A549 (cell line): ENCODE measurements at regions not wholly inside any gene's neighbourhood (a gene's known extent, or its start where the extent isn't known, plus 50 kb on each side); places are given as distances from the start of the nearest gene placed in this dataset.

Experiments used
- ATAC-seq, 2 experiments: fragments of 200-7000 bp in 1 of 2; fragments of >200 bp in 1 of 2; cut with Nextera tagmentation in 1 of 2; cut with Tn5 transposase in 1 of 2; 3 replicates each; pipeline versions ENCODE4 v1.8.0 to v1.9.1; 2018 to 2020; ENCODE audit warnings: mild to moderate bottlenecking in 1 of 2, moderate library complexity in 1 of 2
- CTCF ChIA-PET: fragments of 300-600 bp; sonication (Branson Sonifier 250); formaldehyde crosslinking; extraction: SDS; loops from one replicate; lab custom pipeline; 2021; ENCODE audit warnings: antibody characterized with exemption, inconsistent platforms; lab: Yijun Ruan, JAX
- POLR2A ChIA-PET: fragments of 350-600 bp; formaldehyde crosslinking; extraction: SDS; loops from one replicate; lab custom pipeline; 2021; ENCODE audit warnings: antibody characterized with exemption, inconsistent platforms; lab: Yijun Ruan, JAX
- DNase-seq, 2 experiments: peaks; one replicate each; pipeline versions ENCODE4 v3.0.0 to v3.0.0-alpha.2; 2011 to 2016; ENCODE audit warnings: low read depth in 1 of 2, low spot score in 1 of 2
- FAIRE-seq: peaks from 2 replicates; lab custom pipeline; 2011; peaks lifted over from hg19 to GRCh38; lab: Jason Lieb, UNC
- H3K27ac ChIP-seq, 2 experiments: fragments of >200 bp; sonication (Bioruptor Twin); formaldehyde crosslinking; 3 replicates each; pipeline ENCODE4 v1.5.1; 2016 to 2017
- H3K4me1 ChIP-seq: fragments of >200 bp; sonication (Bioruptor Twin); formaldehyde crosslinking; 3 replicates; pipeline ENCODE4 v1.6.1; 2016
- H3K4me2 ChIP-seq: fragments of >200 bp; sonication (Bioruptor Twin); formaldehyde crosslinking; 3 replicates; pipeline ENCODE4 v1.6.1; 2016
- H3K4me3 ChIP-seq: fragments of >200 bp; sonication (Bioruptor Twin); formaldehyde crosslinking; 3 replicates; pipeline ENCODE4 v1.5.1; 2016
- H3K9me3 ChIP-seq: fragments of >200 bp; sonication (Bioruptor Twin); formaldehyde crosslinking; 3 replicates; pipeline ENCODE4 v1.6.1; 2016
- CBX2 ChIP-seq: fragments of 200-600 bp; sonication (generic); IDR thresholded peaks from 2 replicates; pipeline ENCODE4 v1.6.1; 2016; ENCODE audit warnings: low read depth, mild to moderate bottlenecking, borderline replicate concordance
- CEBPB ChIP-seq, 2 experiments: fragments of >200 bp in 1 of 2; sonication (Bioruptor Twin) in 1 of 2; formaldehyde crosslinking in 1 of 2; IDR thresholded peaks; 2 replicates each; pipeline ENCODE4 v1.6.1; 2012 to 2016
- EHF ChIP-seq: fragments of 250-450 bp; sonication (Bioruptor Pico); IDR thresholded peaks from 2 replicates; pipeline ENCODE4 v1.5.0; 2020; ENCODE audit warnings: mild to moderate bottlenecking
- EP300 ChIP-seq, 2 experiments: fragments of >200 bp; sonication (Bioruptor Twin); formaldehyde crosslinking; IDR thresholded peaks; 2 replicates in 1 of 2; 3 replicates in 1 of 2; pipeline ENCODE4 v1.6.1; 2016 to 2017
- FOSB ChIP-seq: fragments of 250-450 bp; sonication (Bioruptor Pico); IDR thresholded peaks from 2 replicates; pipeline ENCODE4 v1.5.0; 2020; ENCODE audit warnings: mild to moderate bottlenecking, moderate library complexity
- FOXS1 ChIP-seq: fragments of 250-450 bp; sonication (Bioruptor Pico); IDR thresholded peaks from 2 replicates; pipeline ENCODE4 v1.5.0; 2020; ENCODE audit warnings: mild to moderate bottlenecking, moderate library complexity
- HOXA7 ChIP-seq: fragments of 250-450 bp; sonication (Bioruptor Pico); IDR thresholded peaks from 2 replicates; pipeline ENCODE4 v1.5.0; 2020; ENCODE audit warnings: mild to moderate bottlenecking, moderate library complexity
- JUN ChIP-seq, 2 experiments: fragments of >200 bp; sonication (Bioruptor Twin); formaldehyde crosslinking; IDR thresholded peaks; 2 replicates in 1 of 2; 3 replicates in 1 of 2; pipeline ENCODE4 v1.6.1; 2016 to 2017
- MAFK ChIP-seq: fragments of 450-650 bp; IDR thresholded peaks from 2 replicates; pipeline ENCODE4 v1.6.1; 2014; ENCODE audit not compliant: partially characterized antibody
- MYC ChIP-seq: IDR thresholded peaks from 2 replicates; pipeline ENCODE4 v1.6.1; 2012; ENCODE audit warnings: mild to moderate bottlenecking, inconsistent platforms, low read length, improper control_type of control experiment, borderline replicate concordance
- NR3C1 ChIP-seq: fragments of >200 bp; sonication (Bioruptor Twin); formaldehyde crosslinking; IDR thresholded peaks from 3 replicates; pipeline ENCODE4 v1.6.1; 2017
- PHF8 ChIP-seq: fragments of 200-600 bp; sonication (generic); IDR thresholded peaks from 2 replicates; pipeline ENCODE4 v1.6.1; 2016; ENCODE audit warnings: low read depth, mild to moderate bottlenecking, antibody characterized with exemption, moderate library complexity, borderline replicate concordance
- SMC3 ChIP-seq: fragments of >200 bp; sonication (Bioruptor Twin); formaldehyde crosslinking; IDR thresholded peaks from 3 replicates; pipeline ENCODE4 v1.6.1; 2018; ENCODE audit warnings: inconsistent platforms
- ZC3H11A ChIP-seq: fragments of 450-650 bp; IDR thresholded peaks from 2 replicates; pipeline ENCODE4 v1.6.1; 2014; ENCODE audit warnings: antibody characterized with exemption, mild to moderate bottlenecking
- ZFP36 ChIP-seq: fragments of 450-650 bp; IDR thresholded peaks from 2 replicates; pipeline ENCODE4 v1.6.1; 2014; ENCODE audit warnings: borderline replicate concordance; ENCODE audit not compliant: partially characterized antibody
- ZNF302 ChIP-seq: fragments of 250-450 bp; sonication (Bioruptor Pico); IDR thresholded peaks from 2 replicates; pipeline ENCODE4 v1.9.0; 2021; ENCODE audit warnings: inconsistent platforms, mild to moderate bottlenecking, moderate library complexity
- WGBS: methylation state at CpG from one replicate; pipeline ENCODE4 v1.1.6; 2017; ENCODE audit errors: missing lambda C conversion rate; 5-methylcytosine and 5-hydroxymethylcytosine counted together
- TF ChIP-seq, protein P1 (sequence below): fragments of 200-600 bp; sonication (generic); IDR thresholded peaks from 2 replicates; pipeline ENCODE4 v1.6.1; 2016; ENCODE audit warnings: antibody characterized with exemption, mild to moderate bottlenecking, moderate library complexity
- TF ChIP-seq, protein P2 (sequence below): fragments of 250-450 bp; sonication (Bioruptor Pico); IDR thresholded peaks from 2 replicates; pipeline ENCODE4 v1.5.0; 2021; ENCODE audit warnings: mild to moderate bottlenecking, moderate library complexity, borderline replicate concordance
- TF ChIP-seq, protein P3 (sequence below): IDR thresholded peaks from 2 replicates; pipeline ENCODE4 v1.6.1; 2012

DNA sequence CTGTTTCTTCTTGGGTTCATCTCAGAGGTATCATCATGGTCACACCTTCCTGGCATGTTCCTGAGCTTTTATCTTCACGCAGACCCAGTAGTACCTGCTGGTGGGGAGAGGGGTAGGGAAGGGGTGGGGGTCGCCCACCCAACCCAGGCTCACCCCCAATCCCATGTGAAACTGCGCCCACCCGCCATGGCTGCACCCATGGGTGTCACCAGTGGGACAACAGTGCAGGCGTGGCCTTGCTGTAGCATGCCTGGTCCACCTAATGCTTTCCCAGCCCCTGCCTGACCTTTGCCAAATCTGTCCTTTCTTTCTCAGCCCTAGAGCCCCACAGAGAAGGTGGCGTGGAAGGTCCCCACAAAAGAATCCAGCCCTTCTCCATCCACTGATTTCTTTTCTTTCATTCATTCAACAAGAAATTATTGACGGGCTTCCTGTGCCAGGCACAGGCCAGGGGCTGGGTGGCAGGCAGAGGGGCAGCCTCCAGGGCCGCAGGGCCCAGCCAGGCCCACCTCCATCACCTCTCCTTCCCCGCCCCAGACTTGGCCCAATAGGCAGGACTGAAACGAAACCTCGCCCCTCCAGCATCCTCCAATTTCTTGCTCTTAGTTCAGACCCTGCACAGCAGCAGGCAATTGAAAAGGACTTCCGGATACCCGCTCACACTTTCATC lies 79.1 kb upstream of the TNRC6C start:
- Histone ChIP-seq H3K4me3 (no peak overlapping the region), H3K27ac (no peak overlapping the region), H3K4me2 (no peak overlapping the region), H3K4me1 (no peaks in the 10 kb centered on the region), H3K9me3 (peaks cover 27% of the 10 kb centered on the region)
- 54% methylated on average over 13 of the region's 13 CpGs for WGBS
- ChIA-PET CTCF (interaction anchor here (1.0 to 2.0 kb wide), 5 partner anchors 13 to 69 kb away, joined by 3 to 13 read pairs (median 4); no protein-coding TSS in a partner anchor), POLR2A (no interaction called here)
- no peak for DNase-seq
- TF ChIP-seq HOXA7: no peak
- TF ChIP-seq JUN (IDR thresholded peaks at IDR 0.05): no peak
- TF ChIP-seq MAFK: no peak
- no peak for TF ChIP-seq FOXS1 (CRISPR knock-in tag)
- TF ChIP-seq SMC3: no peak
- TF ChIP-seq EP300 (IDR thresholded peaks at IDR 0.05): no peak
- no peak for TF ChIP-seq CEBPB (IDR thresholded peaks at IDR 0.05)
- no peak for TF ChIP-seq ZC3H11A
- TF ChIP-seq, protein P1, sequence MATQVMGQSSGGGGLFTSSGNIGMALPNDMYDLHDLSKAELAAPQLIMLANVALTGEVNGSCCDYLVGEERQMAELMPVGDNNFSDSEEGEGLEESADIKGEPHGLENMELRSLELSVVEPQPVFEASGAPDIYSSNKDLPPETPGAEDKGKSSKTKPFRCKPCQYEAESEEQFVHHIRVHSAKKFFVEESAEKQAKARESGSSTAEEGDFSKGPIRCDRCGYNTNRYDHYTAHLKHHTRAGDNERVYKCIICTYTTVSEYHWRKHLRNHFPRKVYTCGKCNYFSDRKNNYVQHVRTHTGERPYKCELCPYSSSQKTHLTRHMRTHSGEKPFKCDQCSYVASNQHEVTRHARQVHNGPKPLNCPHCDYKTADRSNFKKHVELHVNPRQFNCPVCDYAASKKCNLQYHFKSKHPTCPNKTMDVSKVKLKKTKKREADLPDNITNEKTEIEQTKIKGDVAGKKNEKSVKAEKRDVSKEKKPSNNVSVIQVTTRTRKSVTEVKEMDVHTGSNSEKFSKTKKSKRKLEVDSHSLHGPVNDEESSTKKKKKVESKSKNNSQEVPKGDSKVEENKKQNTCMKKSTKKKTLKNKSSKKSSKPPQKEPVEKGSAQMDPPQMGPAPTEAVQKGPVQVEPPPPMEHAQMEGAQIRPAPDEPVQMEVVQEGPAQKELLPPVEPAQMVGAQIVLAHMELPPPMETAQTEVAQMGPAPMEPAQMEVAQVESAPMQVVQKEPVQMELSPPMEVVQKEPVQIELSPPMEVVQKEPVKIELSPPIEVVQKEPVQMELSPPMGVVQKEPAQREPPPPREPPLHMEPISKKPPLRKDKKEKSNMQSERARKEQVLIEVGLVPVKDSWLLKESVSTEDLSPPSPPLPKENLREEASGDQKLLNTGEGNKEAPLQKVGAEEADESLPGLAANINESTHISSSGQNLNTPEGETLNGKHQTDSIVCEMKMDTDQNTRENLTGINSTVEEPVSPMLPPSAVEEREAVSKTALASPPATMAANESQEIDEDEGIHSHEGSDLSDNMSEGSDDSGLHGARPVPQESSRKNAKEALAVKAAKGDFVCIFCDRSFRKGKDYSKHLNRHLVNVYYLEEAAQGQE: no peak
- TF ChIP-seq PHF8: no peak
- TF ChIP-seq FOSB (CRISPR knock-in tag): no peak
- TF ChIP-seq ZFP36: no peak
- TF ChIP-seq, protein P2, sequence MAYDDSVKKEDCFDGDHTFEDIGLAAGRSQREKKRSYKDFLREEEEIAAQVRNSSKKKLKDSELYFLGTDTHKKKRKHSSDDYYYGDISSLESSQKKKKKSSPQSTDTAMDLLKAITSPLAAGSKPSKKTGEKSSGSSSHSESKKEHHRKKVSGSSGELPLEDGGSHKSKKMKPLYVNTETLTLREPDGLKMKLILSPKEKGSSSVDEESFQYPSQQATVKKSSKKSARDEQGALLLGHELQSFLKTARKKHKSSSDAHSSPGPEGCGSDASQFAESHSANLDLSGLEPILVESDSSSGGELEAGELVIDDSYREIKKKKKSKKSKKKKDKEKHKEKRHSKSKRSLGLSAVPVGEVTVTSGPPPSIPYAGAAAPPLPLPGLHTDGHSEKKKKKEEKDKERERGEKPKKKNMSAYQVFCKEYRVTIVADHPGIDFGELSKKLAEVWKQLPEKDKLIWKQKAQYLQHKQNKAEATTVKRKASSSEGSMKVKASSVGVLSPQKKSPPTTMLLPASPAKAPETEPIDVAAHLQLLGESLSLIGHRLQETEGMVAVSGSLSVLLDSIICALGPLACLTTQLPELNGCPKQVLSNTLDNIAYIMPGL (CRISPR knock-in tag): no peak
- TF ChIP-seq CBX2: no peak
- no peak for TF ChIP-seq ZNF302
- TF ChIP-seq, protein P3, sequence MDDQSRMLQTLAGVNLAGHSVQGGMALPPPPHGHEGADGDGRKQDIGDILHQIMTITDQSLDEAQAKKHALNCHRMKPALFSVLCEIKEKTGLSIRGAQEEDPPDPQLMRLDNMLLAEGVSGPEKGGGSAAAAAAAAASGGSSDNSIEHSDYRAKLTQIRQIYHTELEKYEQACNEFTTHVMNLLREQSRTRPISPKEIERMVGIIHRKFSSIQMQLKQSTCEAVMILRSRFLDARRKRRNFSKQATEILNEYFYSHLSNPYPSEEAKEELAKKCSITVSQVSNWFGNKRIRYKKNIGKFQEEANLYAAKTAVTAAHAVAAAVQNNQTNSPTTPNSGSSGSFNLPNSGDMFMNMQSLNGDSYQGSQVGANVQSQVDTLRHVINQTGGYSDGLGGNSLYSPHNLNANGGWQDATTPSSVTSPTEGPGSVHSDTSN: no peak
- no peak for TF ChIP-seq NR3C1
- FAIRE-seq: no peak
- no peak for ATAC-seq

DNA sequence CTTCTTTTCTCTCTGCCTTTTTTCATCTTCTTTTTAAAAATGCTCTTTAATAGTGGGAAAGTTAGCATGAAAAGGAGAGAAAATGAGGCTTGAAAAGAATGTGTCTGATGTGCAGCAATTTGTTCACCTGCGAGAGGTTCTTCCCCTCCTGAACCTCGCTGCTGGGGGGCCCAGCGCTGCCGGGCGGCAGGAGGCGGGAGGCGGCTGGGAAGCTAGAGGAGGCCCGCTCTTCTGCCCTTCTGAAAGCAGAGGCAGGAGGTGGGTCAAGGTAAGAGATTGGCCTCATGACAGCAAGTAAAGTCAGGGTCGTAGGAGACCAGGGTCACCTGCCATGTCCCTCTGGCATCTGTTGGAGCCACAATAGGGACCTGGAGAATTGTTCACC lies 78.6 kb upstream of the TNRC6C start:
- 81% methylated on average over 9 of the region's 9 CpGs for WGBS

More for the DNA sequence above, 78.6 kb upstream of the TNRC6C start:
- no peak for DNase-seq
- no peak for TF ChIP-seq MYC
- TF ChIP-seq MAFK: no peak
- TF ChIP-seq ZFP36: no peak
- TF ChIP-seq, protein P2 (CRISPR knock-in tag): no peak
- TF ChIP-seq EHF (CRISPR knock-in tag): no peak
- TF ChIP-seq, all 56 proteins: peak for 0
- POLR2A ChIA-PET: interaction anchor here (2.0 kb wide), 1 partner anchor 79 kb away, joined by 10 read pairs; the partner anchor contains the start of gene TNRC6C
- CTCF ChIA-PET: interaction anchor here (0.7 to 1.7 kb wide), 3 partner anchors 15 to 297 kb away, joined by 3 to 5 read pairs (median 3); no protein-coding TSS in a partner anchor
- peaks cover 26% of the 10 kb centered on the region for H3K9me3 ChIP-seq
- no peak overlapping the region for H3K4me3 ChIP-seq
- ATAC-seq (no peak), FAIRE-seq (no peak)
- no peaks in the 10 kb centered on the region for H3K4me1 ChIP-seq
- H3K4me2 ChIP-seq: no peak overlapping the region
- H3K27ac ChIP-seq: no peak overlapping the region
